ENCODE measurements at regions not wholly inside any gene's neighbourhood (a gene's known extent, or its start where the extent isn't known, plus 50 kb on each side); places are given as distances from the start of the nearest gene placed in this dataset.

DNA sequence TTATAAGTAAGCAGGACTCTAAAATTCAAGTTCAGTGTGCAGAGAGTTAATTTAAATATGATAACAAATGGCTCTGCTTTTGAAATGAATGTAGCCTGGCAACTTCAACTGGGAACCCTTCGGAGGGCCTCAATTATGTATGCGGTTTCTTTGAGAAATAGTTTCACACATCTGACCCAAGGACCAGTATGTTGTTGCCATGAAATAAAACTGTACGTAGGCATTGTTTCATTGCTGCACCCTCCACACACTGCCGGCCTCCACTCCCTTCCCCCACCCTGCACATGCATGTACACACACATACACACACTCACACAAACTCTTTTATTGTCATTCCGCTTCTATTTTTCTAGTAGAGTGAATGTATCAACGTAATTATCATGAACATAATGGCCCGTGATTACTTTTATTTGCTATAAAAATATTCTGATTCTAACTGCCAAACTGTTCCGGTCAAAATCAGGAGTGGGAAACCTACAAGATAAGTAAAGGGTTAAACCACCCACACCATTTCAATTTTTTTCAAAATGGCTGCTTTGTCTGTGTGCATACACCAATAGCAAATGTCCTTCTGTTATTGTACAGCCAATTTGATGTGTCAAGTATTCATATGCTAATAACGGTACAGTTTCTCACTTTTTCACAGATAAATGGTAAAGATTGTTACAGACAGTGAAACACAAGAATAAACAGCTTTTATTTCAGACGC is 215.5 kb upstream of the TMEM161B start:
- DNase-seq = no peak

DNA sequence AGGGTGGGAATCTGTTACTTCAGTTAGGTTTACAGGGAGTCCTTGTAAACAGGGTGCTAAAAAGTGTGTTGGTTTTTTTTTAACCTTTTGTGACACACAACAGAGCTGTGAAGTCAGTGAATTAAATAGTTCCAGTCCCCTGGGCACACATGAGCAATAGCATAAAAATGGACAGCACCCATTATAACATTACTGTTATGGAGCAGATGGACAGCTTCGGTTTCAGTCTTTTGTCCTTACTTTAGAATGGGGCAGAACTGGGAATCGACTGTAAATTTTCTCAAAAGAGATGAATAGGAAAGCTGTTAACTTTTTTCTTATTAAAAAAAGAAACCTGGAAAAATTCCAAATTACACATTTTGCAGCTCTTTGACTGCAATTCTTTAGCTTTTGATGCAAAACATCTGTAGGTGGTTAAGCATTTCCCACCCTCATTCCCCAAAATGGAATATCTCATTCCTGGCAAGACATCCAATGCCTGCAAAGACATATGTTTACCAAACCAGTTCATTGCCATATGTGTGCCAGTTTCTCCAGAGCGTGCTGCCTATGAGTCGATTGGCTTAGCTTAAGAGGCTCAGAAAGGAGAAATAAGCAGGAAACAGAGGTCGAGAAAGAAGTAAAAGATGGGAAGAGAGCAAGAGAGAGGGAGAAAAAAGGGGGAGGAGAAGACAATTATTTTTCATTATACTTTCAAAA is 212.3 kb upstream of the TMEM161B start:
- DNase-seq = no peak

DNA sequence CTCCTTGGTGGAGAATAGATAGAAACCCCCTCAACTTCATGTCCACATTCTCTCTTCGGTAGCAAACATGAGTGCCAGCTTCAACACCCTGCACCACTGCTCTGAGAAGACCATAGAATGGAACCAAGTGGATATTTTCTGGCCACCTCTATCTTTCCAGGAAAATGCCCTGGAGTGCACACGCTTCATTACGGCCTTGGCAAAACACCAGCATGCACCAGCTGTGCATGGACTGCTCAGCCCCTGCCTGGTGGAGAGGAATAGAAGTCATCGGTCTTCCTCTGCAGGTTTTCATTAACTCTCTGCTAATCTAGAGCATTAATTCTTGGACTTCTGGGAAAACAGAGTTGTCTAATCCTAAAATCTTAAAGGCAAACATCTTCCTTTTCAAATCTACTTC is 211.6 kb upstream of the TMEM161B start:
- no peak for DNase-seq

DNA sequence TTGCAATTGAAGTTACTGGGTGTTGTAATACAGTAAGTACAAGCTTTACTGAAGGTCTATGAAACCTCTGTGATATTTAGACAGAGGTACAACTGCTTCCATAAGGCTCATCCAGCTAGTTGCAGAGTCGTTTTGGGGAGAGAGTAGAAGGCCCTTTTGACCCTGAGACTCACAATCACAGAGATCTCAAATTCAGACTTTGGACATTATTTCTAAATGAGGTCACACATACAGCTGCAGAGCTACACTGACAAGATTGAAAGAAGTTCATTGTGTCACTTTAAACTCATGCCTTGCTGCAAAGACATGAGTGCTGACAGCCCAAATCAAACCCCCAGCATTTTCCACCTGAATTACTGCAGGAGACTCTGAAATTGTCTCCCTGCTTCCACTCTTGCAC is 205.9 kb upstream of the TMEM161B start:
- DNase-seq = no peak

DNA sequence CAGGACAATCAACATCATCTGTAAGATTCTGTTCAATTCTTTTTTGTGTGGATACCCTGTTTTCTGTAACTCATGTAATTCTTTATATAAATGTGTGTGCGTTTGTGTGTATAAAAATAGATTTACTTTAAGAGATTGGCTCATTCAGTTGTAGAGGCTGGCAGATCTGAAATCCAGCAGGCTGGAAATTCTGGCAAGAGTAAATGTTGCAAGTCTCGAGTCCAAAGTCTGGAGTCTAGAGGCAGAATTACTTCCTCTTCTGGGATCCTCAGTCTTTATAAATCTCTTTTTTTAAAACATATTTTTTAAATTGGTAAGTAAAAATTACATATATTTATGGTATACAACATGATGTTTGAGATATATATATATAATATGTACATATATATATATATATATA is 202.1 kb upstream of the TMEM161B start:
- no peak for DNase-seq

DNA sequence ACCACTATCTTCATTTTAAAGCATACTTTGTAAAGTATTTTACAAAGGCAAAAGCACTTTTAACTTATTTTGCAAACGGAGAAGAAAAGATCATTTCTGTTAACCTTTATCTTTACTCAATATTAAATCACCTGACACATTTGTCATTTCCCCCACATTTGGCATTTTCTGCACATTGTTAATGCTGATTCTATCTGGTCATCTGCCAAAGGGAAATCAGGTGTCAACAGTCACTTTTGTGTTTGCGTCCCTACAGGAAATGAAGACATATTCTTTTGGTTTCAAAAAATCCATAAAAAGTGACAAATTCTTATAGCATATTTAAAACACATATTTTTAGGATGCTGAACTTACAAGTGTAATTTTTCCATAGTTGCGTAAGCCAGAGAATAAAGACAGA is 191.3 kb upstream of the TMEM161B start:
- no peak for DNase-seq

GRCh38 chr5:88452820-88453219 is 184.2 kb upstream of the TMEM161B start:
- DNase-seq = no peak

DNA sequence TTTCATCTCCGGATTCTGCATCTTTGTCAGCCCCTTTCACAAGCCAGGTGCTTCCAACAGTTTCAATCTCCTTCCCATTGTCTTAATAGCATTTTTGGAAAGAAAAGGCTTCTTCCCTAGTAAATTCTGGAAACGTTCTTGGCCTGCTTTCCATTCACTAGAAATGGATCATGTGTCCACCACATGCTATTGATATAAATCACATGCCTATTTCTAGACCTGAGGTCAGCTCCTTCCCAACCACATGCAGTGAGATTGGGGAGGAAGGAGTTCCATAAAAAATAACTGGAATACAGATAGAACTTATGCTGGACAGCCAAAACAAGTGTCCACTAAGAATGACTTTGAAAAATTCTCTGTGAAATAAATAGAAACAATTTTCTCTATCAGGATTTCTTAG is 181.6 kb upstream of the TMEM161B start:
- no peak for DNase-seq

- no peak for DNase-seq
Measured at GRCh38 chr5:88438006-88438405, 169.4 kb upstream of the TMEM161B start.

- no peak for DNase-seq
Measured at GRCh38 chr5:88436290-88436689, 167.6 kb upstream of the TMEM161B start.

DNA sequence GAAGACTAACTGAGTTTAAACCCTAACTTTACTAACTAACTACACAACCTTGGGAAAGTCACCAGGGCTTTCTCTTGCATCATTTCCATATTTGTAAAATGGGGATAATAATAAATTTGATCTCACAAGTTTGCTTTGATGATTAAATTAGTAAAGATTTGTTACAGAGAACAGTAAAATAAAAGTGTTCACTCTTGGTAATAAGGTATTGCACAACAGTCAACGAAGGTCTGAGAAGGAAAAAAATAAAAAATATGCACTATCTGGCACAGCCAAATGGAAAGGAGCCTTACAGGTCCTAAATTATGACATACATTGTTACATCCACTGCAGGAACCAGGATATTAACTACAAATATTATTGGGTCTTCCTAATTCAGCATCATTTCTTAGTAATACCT is 160.0 kb upstream of the TMEM161B start:
- DNase-seq = no peak

DNA sequence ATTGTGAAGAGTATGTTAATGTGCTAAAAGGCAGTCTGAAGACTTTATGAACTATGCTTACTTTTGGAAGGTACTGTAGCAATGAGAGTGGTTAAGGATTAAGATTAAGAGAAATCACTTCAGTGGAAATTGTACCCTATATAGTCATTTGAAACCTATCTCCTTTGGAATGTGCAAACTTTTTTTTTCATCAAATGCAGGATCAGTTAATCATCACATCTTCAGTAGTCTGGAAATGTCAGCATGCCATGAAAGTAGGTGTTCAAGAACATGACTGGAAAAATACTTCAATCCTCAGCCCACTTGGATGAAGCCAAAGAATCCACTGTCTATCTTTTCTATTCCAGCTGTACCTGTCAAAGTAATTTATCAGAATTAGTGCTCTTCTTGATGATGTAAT is 157.8 kb upstream of the TMEM161B start:
- no peak for DNase-seq

GRCh38 chr5:88425124-88425523 is 156.5 kb upstream of the TMEM161B start:
- no peak for DNase-seq

GRCh38 chr5:88419931-88420330 is 151.3 kb upstream of the TMEM161B start:
- DNase-seq = no peak

DNA sequence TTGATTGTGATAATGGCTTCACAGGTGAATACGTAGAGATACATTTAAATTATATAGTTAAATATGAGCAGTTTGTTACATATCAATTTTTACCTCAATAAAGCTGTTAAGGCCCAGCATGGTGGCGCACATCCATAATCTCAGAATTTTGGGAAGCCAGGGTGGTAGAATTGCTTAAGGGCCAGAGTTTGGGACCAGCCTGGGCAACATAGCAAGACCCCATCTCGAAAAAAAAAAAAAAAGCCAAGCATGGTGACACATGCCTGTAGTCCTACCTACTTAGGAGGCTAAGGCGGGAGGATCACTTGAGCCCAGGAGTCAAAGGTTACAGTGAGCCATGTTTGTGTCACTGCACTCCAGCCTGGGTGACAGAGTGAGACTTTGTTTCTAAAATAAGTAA is 138.7 kb upstream of the TMEM161B start:
- no peak for DNase-seq

- DNase-seq = no peak
Measured at GRCh38 chr5:88405783-88406182, 137.1 kb upstream of the TMEM161B start.

DNA sequence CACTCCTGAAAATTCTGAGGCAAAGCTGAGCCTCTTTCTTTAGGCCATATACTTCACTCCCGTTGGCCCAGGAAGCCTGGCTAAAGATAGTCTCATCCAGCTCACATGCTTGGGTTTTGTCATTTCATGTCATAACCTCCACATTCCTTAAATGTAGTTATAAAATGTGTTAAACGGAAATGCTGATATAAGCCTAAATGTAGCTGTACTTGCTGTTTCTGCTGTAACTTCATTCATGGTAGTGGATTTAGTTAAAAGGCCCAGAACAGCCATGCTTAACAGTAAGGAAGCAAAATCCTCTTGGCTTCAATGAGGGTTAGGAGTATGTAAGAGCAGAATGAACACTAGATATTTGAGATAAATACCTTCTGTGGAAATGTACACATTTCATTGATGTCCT is 135.8 kb upstream of the TMEM161B start:
- no peak for DNase-seq

DNA sequence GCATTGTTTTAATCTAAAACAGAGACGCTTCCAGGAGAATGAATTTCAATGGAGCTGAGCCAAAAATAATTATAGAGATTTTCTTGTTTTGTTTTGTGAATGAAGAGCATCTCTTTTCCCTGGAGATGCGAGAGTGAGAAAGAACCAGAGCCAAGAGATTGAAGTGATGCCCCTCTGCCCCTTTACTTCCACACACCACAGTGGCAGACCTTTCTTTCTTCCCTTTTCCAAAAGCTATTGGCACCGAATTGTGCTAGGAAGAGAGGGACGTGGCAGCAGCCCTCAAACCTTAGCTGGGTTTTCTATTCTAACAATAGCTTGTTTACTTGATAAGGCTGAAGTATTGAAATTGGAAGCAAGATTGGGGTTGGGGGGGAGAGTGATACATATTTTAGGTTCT is 133.0 kb upstream of the TMEM161B start:
- no peak for DNase-seq

DNA sequence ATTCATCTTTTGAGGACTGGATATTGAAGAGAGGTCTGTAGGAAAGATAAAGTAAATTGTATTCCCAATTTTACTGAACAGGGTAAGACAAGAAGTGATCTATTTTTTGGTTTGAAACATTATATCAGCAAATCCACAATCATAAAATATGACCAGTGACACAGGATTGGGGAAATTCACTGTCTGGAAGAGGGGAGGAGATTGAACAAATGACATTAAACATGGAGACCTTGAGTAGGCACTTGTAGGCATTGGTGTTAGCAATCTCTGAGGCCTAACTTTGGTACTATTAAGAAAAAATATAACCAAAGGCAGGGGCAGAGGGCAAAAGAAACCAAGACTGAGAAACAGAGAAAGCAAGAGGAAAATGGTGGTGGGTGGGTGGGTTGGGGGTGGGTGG is 132.6 kb upstream of the TMEM161B start:
- no peak for DNase-seq

DNA sequence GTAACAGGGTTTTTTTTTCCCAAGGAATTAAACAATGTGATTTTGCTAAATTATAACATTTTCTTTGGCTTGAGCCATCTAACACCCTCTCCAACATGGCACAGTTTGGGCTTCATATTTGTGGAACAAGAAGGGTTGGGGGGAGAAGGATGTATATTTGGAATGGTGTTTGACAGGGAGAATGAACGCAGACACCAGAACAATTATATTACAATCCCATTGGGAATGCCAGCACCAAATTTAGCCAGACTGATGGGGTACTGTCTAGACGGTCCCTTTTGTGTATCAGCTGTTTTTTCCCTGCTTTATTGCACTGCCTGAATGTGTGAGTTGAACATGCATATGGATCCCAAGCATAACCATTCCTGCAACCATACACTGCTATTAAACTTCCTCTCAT is 130.9 kb upstream of the TMEM161B start:
- no peak for DNase-seq

DNA sequence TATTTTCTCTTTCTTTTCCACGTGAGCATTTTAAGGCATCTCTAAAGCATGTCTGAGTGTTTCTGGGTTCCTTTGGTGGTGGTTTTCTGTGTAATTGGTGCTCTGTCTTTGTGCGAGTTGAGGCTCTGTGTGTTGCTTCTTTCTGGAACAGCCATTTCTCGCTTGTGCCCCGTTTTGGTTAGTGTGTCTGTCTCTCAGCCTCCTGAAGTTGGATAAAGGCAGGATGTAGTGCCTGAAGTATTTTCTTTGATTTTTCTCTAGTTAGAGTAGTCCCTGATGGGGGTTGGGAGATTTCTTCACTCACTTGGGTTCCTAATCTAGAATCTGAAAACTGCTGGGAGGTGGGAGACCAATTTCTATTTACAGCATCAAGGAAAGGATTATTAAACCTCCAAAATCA is 129.7 kb upstream of the TMEM161B start:
- DNase-seq = no peak

DNA sequence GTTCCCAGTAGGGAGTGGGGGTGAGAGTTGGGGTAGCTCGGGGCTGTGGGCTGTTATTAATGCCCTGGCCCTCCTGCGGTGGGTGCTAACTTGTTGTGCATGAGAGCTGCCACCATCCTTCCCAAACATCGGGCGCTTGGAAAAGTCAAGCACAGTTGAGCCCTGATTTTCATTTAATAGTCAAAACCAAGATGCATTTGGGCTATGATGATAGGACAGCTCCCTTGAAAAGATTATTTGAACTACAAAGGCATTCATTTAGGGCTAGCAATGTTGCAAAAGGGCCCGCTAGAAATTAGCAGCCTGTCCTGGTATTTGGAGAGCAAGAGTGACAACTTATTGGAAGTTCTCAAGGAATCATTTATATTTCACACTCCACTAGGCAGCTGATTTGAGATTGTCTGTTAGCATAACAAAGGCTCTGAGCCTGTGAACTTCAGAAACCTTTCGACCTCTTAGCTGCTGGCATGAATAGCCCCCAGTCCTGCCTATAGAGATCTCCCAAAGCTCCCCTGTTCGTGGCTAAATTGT is 128.2 kb upstream of the TMEM161B start:
- DNase-seq = no peak

GRCh38 chr5:88396000-88396535 is 127.4 kb upstream of the TMEM161B start:
- DNase-seq = no peak

GRCh38 chr5:88395264-88395663 is 126.6 kb upstream of the TMEM161B start:
- DNase-seq = no peak
